ENCODE measurements at regions not wholly inside any gene's neighbourhood (a gene's known extent, or its start where the extent isn't known, plus 50 kb on each side); places are given as distances from the start of the nearest gene placed in this dataset.

- H3K4me3 ChIP-seq = no peak overlapping the region
- H3K36me3 ChIP-seq (ENCODE audit: control insufficient read depth in 4 of 4, insufficient read depth in 4 of 4, low read length in 4 of 4) = no peaks in the 10 kb centered on the region
- TF ChIP-seq CTCF (IDR thresholded peaks at IDR 0.05; ENCODE audit: control extremely low read depth, extremely low read depth) = no peak
- peaks cover 0 to 5% (median 2%) of the 10 kb centered on the region in 4 donors for H3K9me3 ChIP-seq (ENCODE audit: control insufficient read depth in 4 of 4, insufficient read depth in 3 of 4, low read length in 3 of 4)
- no peaks in the 10 kb centered on the region for H3K4me1 ChIP-seq (ENCODE audit: control insufficient read depth in 5 of 5, insufficient read depth in 5 of 5, low read length in 5 of 5)
- ATAC-seq (ENCODE audit: insufficient read depth, low FRiP score) (no peak), DNase-seq (no peak)
- 68 to 75% methylated on average over 11 of the region's 11 CpGs for WGBS, 2 donors
- H3K9ac ChIP-seq (ENCODE audit: insufficient read depth in 1 of 2, low read length in 2 of 2) = no peak overlapping the region
- no peaks in the 10 kb centered on the region for H3K27me3 ChIP-seq (ENCODE audit: control insufficient read depth in 3 of 3, insufficient read depth in 3 of 3, low read length in 2 of 3)
- H3K27ac ChIP-seq (ENCODE audit: low read depth in 1 of 2, low read length in 1 of 2) = no peak overlapping the region
Observed at GRCh38 chr19:32123355-32123940, 222.0 kb upstream of the ZNF507 start.

- ATAC-seq (ENCODE audit: insufficient read depth, low FRiP score) (no peak), DNase-seq (no peak)
- Histone ChIP-seq H3K27ac (ENCODE audit: low read depth in 1 of 2, low read length in 1 of 2) (no peak overlapping the region), H3K9ac (ENCODE audit: insufficient read depth in 1 of 2, low read length in 2 of 2) (no peak overlapping the region), H3K27me3 (ENCODE audit: control insufficient read depth in 3 of 3, insufficient read depth in 3 of 3, low read length in 2 of 3) (no peaks in the 10 kb centered on the region), H3K36me3 (ENCODE audit: control insufficient read depth in 4 of 4, insufficient read depth in 4 of 4, low read length in 4 of 4) (no peaks in the 10 kb centered on the region), H3K4me3 (no peak overlapping the region), H3K9me3 (ENCODE audit: control insufficient read depth in 4 of 4, insufficient read depth in 3 of 4, low read length in 3 of 4) (peaks cover 0 to 5% (median 2%) of the 10 kb centered on the region in 4 donors), H3K4me1 (ENCODE audit: control insufficient read depth in 5 of 5, insufficient read depth in 5 of 5, low read length in 5 of 5) (peaks cover 0 to 6% (median 0%) of the 10 kb centered on the region in 5 donors)
- WGBS, 2 donors = 93 to 94% methylated on average over 10 of the region's 10 CpGs
- TF ChIP-seq CTCF (IDR thresholded peaks at IDR 0.05; ENCODE audit: control extremely low read depth, extremely low read depth) = no peak
Observed at GRCh38 chr19:32124585-32124984, 220.8 kb upstream of the ZNF507 start.

GRCh38 chr19:32129141-32129540, 216.3 kb upstream of the ZNF507 start:
- peak; percentile 56 to 74 (median 68) for DNase-seq
- ATAC-seq (ENCODE audit: insufficient read depth, low FRiP score) = no peak

More at GRCh38 chr19:32129141-32129540, 216.3 kb upstream of the ZNF507 start:
- Histone ChIP-seq H3K9me3 (ENCODE audit: control insufficient read depth in 4 of 4, insufficient read depth in 3 of 4, low read length in 3 of 4) (no peaks in the 10 kb centered on the region), H3K9ac (ENCODE audit: insufficient read depth in 1 of 2, low read length in 2 of 2) (no peak overlapping the region), H3K4me1 (ENCODE audit: control insufficient read depth in 5 of 5, insufficient read depth in 5 of 5, low read length in 5 of 5) (peaks cover 0 to 6% (median 0%) of the 10 kb centered on the region in 5 donors), H3K4me3 (no peak overlapping the region), H3K27me3 (ENCODE audit: control insufficient read depth in 3 of 3, insufficient read depth in 3 of 3, low read length in 2 of 3) (no peaks in the 10 kb centered on the region), H3K36me3 (ENCODE audit: control insufficient read depth in 4 of 4, insufficient read depth in 4 of 4, low read length in 4 of 4) (no peaks in the 10 kb centered on the region), H3K27ac (ENCODE audit: low read depth in 1 of 2, low read length in 1 of 2) (no peak overlapping the region)
- WGBS, 2 donors = 69% methylated on average over 10 of the region's 10 CpGs
- TF ChIP-seq CTCF (IDR thresholded peaks at IDR 0.05; ENCODE audit: control extremely low read depth, extremely low read depth) = no peak

Data from lung (tissue), 11 donors.